ENCODE measurements at regions not wholly inside any gene's neighbourhood (a gene's known extent, or its start where the extent isn't known, plus 50 kb on each side); places are given as distances from the start of the nearest gene placed in this dataset.

- DNase-seq, result no peak
Observed at GRCh38 chr5:174236070-174236469, 190.6 kb downstream of the NSG2 start.

GRCh38 chr5:174239718-174240117, 194.2 kb downstream of the NSG2 start:
- no peak for DNase-seq

- DNase-seq, result no peak
Observed at GRCh38 chr5:174242573-174242972, 197.1 kb downstream of the NSG2 start.

- no peak for DNase-seq
Observed at GRCh38 chr5:174243904-174244303, 198.4 kb downstream of the NSG2 start.

- DNase-seq, result no peak
Observed at GRCh38 chr5:174245516-174246075, 200.1 kb downstream of the NSG2 start.

- no peak for DNase-seq
Observed at GRCh38 chr5:174246743-174247142, 201.2 kb downstream of the NSG2 start.

- DNase-seq, result no peak
Observed at GRCh38 chr5:174247301-174247700, 201.8 kb downstream of the NSG2 start.

- no peak for DNase-seq
Observed at GRCh38 chr5:174251305-174252000, 205.9 kb downstream of the NSG2 start.

- no peak for DNase-seq
Observed at GRCh38 chr5:174252121-174252520, 206.6 kb downstream of the NSG2 start.

GRCh38 chr5:174259696-174260420, 214.4 kb downstream of the NSG2 start:
- no peak for DNase-seq

GRCh38 chr5:174271316-174271715, 225.8 kb downstream of the NSG2 start:
- DNase-seq, result no peak

GRCh38 chr5:174272671-174273070, 227.2 kb downstream of the NSG2 start:
- no peak for DNase-seq

- DNase-seq, result no peak
Observed at GRCh38 chr5:174273325-174273724, 227.8 kb downstream of the NSG2 start.

GRCh38 chr5:174275959-174276358, 230.5 kb downstream of the NSG2 start:
- DNase-seq, result no peak

- DNase-seq, result no peak
Observed at GRCh38 chr5:174281089-174281760, 235.7 kb downstream of the NSG2 start.

- DNase-seq, result no peak
Observed at GRCh38 chr5:174281855-174282254, 236.3 kb downstream of the NSG2 start.

- DNase-seq, result no peak
Observed at GRCh38 chr5:174282391-174282790, 236.9 kb downstream of the NSG2 start.

GRCh38 chr5:174283211-174284005, 237.9 kb downstream of the NSG2 start:
- DNase-seq, result no peak

- DNase-seq, result no peak
Observed at GRCh38 chr5:174284873-174285272, 239.4 kb downstream of the NSG2 start.

- DNase-seq, result no peak
Observed at GRCh38 chr5:174287761-174288160, 242.3 kb downstream of the NSG2 start.

- DNase-seq, result no peak
Observed at GRCh38 chr5:174288439-174288838, 242.9 kb downstream of the NSG2 start.

GRCh38 chr5:174291162-174291561, 245.7 kb downstream of the NSG2 start:
- no peak for DNase-seq

GRCh38 chr5:174292348-174292747, 246.8 kb downstream of the NSG2 start:
- DNase-seq, result no peak
